ENCODE measurements at regions not wholly inside any gene's neighbourhood (a gene's known extent, or its start where the extent isn't known, plus 50 kb on each side); places are given as distances from the start of the nearest gene placed in this dataset.

DNA sequence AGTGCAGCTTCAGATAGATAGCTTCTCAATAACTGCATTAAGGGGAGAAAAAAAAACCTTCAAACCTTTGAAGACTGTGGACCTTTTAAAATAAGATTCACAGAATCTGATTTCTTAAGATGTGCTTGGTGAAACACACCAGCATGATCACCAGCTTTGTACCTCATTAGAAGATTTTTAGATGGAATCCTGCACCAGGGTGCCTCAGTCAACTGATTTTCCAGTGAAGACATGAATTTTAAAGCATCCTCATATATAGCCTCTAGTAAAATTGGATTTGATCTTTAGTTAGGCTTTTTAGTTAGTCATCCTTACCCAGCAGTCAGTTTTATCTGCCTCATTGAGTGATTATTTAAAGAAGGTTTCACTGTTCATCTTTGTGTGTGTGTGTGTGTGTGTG lies 208.6 kb upstream of the DEPDC1 start:
- Histone ChIP-seq H3K27me3 (no peaks in the 10 kb centered on the region), H3K27ac (no peak overlapping the region), H3K9me3 (peaks cover 0 to 9% (median 4%) of the 10 kb centered on the region in 4 donors), H3K4me3 (no peak overlapping the region), H3K4me1 (no peaks in the 10 kb centered on the region), H3K36me3 (no peaks in the 10 kb centered on the region)
- no peak for TF ChIP-seq POLR2A (IDR thresholded peaks at IDR 0.05)
- TF ChIP-seq, protein P1, sequence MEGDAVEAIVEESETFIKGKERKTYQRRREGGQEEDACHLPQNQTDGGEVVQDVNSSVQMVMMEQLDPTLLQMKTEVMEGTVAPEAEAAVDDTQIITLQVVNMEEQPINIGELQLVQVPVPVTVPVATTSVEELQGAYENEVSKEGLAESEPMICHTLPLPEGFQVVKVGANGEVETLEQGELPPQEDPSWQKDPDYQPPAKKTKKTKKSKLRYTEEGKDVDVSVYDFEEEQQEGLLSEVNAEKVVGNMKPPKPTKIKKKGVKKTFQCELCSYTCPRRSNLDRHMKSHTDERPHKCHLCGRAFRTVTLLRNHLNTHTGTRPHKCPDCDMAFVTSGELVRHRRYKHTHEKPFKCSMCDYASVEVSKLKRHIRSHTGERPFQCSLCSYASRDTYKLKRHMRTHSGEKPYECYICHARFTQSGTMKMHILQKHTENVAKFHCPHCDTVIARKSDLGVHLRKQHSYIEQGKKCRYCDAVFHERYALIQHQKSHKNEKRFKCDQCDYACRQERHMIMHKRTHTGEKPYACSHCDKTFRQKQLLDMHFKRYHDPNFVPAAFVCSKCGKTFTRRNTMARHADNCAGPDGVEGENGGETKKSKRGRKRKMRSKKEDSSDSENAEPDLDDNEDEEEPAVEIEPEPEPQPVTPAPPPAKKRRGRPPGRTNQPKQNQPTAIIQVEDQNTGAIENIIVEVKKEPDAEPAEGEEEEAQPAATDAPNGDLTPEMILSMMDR (IDR thresholded peaks at IDR 0.05), result no peak
- DNase-seq, result no peak

DNA sequence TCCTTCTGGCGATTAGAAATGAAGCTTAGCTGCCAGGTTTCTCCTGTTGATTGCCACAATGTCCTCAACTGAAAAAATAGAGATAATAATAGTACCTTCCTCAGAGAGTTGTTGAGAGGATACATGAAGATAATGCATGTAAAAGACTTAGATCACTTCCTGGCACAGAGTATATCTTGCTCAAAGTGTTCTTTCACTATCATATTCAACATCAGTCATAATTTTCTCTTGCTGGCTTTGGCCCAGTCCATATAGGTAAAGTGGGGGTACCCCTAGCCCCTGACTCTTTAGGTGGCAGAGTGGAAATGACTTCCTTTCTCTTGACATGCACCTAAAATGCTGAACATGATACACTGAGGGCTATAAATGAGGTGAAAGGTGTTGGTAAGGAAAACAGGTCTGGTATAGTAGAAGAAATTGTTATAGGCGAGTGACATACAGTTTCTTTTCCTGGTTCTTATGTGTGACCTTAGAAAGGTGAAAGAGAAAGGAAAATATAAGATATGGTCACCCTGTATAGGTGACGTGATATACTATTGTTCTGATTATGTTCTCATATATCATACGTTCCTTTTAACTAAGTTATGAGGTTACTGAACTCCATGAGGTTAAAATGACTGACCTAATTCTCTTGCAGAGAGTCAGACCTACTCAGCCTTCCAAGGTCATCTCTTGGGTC lies 209.9 kb upstream of the DEPDC1 start:
- Histone ChIP-seq H3K27me3 (no peaks in the 10 kb centered on the region), H3K4me3 (no peak overlapping the region), H3K9me3 (peaks cover 0 to 9% (median 4%) of the 10 kb centered on the region in 4 donors), H3K4me1 (no peaks in the 10 kb centered on the region), H3K27ac (no peak overlapping the region), H3K36me3 (no peaks in the 10 kb centered on the region)
- no peak for DNase-seq
- no peak for TF ChIP-seq POLR2A (IDR thresholded peaks at IDR 0.05)
- TF ChIP-seq, protein P1 (IDR thresholded peaks at IDR 0.05), result no peak

DNA sequence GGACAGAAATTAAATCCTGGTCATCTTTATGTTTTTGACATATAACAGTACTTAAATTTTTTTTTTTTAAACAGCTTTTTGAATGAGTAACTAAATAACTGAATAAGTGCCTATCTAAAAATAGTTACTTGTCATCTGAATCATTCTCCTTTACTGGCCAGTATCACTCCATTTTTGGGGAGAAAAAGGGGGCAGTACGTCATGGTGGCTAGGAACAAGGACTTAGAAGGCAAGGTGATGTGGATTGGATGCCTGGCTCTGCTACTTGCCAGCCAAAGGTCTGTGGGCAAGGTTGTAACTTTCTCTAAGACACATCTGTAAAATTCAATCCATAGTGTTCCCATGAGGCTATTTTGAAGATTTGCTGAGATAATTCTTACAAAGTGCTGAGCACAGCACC lies 220.4 kb upstream of the DEPDC1 start:
- H3K9me3 ChIP-seq, result no peaks in the 10 kb centered on the region
- no peak overlapping the region for H3K4me3 ChIP-seq
- H3K36me3 ChIP-seq, result no peaks in the 10 kb centered on the region
- TF ChIP-seq POLR2A (IDR thresholded peaks at IDR 0.05), result no peak
- TF ChIP-seq, protein P1 (IDR thresholded peaks at IDR 0.05), result no peak
- H3K27me3 ChIP-seq, result no peaks in the 10 kb centered on the region
- no peak overlapping the region for H3K27ac ChIP-seq
- no peak for DNase-seq
- no peaks in the 10 kb centered on the region for H3K4me1 ChIP-seq

DNA sequence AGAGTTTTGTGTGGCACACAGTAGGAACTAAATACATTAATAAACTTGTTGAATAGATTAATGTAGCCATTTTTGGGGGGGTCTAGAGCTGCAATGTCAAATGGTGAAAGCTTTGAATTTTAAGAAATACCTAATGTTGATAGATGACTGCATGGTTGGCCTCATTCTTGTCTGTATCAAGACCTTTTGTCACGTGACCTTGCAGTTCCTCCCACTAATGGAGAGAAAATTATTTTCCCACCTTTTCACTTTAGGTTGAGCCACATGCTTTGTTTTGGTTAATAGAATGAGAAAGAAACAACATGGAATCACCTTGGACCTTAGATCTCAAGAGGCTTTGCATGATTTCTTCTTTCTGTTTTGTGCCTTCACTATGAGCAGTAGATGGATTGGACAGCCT lies 223.6 kb upstream of the DEPDC1 start:
- no peaks in the 10 kb centered on the region for H3K4me1 ChIP-seq
- TF ChIP-seq, protein P1 (IDR thresholded peaks at IDR 0.05), result no peak
- TF ChIP-seq POLR2A (IDR thresholded peaks at IDR 0.05), result no peak
- no peaks in the 10 kb centered on the region for H3K27me3 ChIP-seq
- no peaks in the 10 kb centered on the region for H3K9me3 ChIP-seq
- H3K27ac ChIP-seq, result no peak overlapping the region
- H3K4me3 ChIP-seq, result no peak overlapping the region
- H3K36me3 ChIP-seq, result no peaks in the 10 kb centered on the region
- DNase-seq, result no peak

DNA sequence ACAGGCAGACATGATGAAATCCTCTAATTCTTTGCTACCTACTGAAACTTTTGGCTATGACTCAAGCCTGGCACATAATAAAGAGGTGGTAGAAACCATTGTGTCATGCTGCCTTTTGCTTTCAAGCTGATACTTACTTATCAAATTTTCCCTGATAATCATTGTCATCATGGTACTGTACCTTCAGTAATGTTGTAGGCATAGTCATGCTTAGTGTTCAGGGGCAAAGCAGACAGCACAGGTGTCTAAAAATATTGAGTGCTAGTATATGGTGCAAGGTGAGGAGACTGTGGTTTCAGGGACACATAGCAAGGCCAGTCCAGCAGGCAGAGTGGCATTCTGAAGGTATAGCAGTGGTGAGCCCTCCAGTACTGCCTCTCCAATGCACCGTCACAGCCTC lies 226.9 kb upstream of the DEPDC1 start:
- Histone ChIP-seq H3K36me3 (no peaks in the 10 kb centered on the region), H3K9me3 (no peaks in the 10 kb centered on the region), H3K4me1 (no peaks in the 10 kb centered on the region), H3K27ac (no peak overlapping the region), H3K4me3 (no peak overlapping the region), H3K27me3 (no peaks in the 10 kb centered on the region)
- no peak for DNase-seq
- TF ChIP-seq, protein P1 (IDR thresholded peaks at IDR 0.05), result no peak
- TF ChIP-seq POLR2A (IDR thresholded peaks at IDR 0.05), result no peak
